ENCODE measurements at regions not wholly inside any gene's neighbourhood (a gene's known extent, or its start where the extent isn't known, plus 50 kb on each side); places are given as distances from the start of the nearest gene placed in this dataset.

DNA sequence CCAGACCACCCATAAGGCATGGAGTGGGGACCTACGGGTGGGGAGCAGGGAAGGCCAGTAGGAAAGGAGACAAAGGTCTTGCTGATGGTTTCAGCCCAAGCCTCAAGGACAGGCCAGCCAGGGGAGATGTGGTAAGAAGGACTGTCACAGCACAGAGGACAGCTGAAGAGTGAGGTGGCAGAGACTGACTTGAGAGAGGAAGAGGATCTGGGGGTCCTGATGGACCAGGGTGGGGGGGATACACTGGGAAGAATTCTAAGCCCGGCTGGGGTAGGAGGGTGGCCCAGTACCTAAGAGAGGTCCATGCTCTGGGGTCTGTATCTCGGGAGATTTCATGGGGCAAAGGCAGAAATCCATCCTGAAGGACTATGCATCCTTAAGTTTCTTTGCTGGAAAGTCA is 66.1 kb upstream of the THY1 start:
- ChIA-PET CTCF (interaction anchor here (1.0 to 7.3 kb wide), 6 partner anchors 8 to 619 kb away, joined by 3 to 40 read pairs (median 6); no protein-coding TSS in a partner anchor), POLR2A (no interaction called here)
- H3K4me3 ChIP-seq (ENCODE audit: low read depth in 2 of 2, low read length in 1 of 2) = no peak overlapping the region
- no peaks in the 10 kb centered on the region for H3F3A ChIP-seq (replicated peaks; ENCODE audit: insufficient read depth)
- no peaks in the 10 kb centered on the region for H3K9me2 ChIP-seq
- H4K20me1 ChIP-seq (ENCODE audit: insufficient read depth) = no peaks in the 10 kb centered on the region
- WGBS (ENCODE audit: low lambda C conversion rate) = 24% methylated on average over 3 of the region's 3 CpGs
- H3K4me1 ChIP-seq (ENCODE audit: control insufficient read depth in 1 of 2, insufficient read depth in 2 of 2, low read depth in 1 of 2, low read length in 1 of 2) = no peaks in the 10 kb centered on the region
- no peaks in the 10 kb centered on the region; the same call in 1 of the 2 replicates for H3K27me3 ChIP-seq (ENCODE audit: insufficient read depth)
- H2AFZ ChIP-seq (ENCODE audit: low read depth) = no peak overlapping the region
- no peak overlapping the region for H3K9ac ChIP-seq
- H3K27ac ChIP-seq (ENCODE audit: low read depth in 2 of 2, low read length in 1 of 2) = no peak overlapping the region
- no peaks in the 10 kb centered on the region for H3K9me3 ChIP-seq
- TF ChIP-seq, protein P1, sequence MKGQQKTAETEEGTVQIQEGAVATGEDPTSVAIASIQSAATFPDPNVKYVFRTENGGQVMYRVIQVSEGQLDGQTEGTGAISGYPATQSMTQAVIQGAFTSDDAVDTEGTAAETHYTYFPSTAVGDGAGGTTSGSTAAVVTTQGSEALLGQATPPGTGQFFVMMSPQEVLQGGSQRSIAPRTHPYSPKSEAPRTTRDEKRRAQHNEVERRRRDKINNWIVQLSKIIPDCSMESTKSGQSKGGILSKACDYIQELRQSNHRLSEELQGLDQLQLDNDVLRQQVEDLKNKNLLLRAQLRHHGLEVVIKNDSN (IDR thresholded peaks at IDR 0.05; ENCODE audit: borderline replicate concordance, low read depth) = no peak
- TF ChIP-seq, protein P2, sequence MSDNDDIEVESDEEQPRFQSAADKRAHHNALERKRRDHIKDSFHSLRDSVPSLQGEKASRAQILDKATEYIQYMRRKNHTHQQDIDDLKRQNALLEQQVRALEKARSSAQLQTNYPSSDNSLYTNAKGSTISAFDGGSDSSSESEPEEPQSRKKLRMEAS (IDR thresholded peaks at IDR 0.05; ENCODE audit: low read depth) = no peak
- TF ChIP-seq, protein P3, sequence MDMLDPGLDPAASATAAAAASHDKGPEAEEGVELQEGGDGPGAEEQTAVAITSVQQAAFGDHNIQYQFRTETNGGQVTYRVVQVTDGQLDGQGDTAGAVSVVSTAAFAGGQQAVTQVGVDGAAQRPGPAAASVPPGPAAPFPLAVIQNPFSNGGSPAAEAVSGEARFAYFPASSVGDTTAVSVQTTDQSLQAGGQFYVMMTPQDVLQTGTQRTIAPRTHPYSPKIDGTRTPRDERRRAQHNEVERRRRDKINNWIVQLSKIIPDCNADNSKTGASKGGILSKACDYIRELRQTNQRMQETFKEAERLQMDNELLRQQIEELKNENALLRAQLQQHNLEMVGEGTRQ (IDR thresholded peaks at IDR 0.05; ENCODE audit: borderline replicate concordance, low read depth, low read length) = no peak
- TF ChIP-seq TEAD4 (IDR thresholded peaks at IDR 0.05; ENCODE audit: borderline replicate concordance, insufficient read depth) = no peak
- TF ChIP-seq FOXM1 (IDR thresholded peaks at IDR 0.05; ENCODE audit: low read depth) = no peak
- TF ChIP-seq, protein P4, sequence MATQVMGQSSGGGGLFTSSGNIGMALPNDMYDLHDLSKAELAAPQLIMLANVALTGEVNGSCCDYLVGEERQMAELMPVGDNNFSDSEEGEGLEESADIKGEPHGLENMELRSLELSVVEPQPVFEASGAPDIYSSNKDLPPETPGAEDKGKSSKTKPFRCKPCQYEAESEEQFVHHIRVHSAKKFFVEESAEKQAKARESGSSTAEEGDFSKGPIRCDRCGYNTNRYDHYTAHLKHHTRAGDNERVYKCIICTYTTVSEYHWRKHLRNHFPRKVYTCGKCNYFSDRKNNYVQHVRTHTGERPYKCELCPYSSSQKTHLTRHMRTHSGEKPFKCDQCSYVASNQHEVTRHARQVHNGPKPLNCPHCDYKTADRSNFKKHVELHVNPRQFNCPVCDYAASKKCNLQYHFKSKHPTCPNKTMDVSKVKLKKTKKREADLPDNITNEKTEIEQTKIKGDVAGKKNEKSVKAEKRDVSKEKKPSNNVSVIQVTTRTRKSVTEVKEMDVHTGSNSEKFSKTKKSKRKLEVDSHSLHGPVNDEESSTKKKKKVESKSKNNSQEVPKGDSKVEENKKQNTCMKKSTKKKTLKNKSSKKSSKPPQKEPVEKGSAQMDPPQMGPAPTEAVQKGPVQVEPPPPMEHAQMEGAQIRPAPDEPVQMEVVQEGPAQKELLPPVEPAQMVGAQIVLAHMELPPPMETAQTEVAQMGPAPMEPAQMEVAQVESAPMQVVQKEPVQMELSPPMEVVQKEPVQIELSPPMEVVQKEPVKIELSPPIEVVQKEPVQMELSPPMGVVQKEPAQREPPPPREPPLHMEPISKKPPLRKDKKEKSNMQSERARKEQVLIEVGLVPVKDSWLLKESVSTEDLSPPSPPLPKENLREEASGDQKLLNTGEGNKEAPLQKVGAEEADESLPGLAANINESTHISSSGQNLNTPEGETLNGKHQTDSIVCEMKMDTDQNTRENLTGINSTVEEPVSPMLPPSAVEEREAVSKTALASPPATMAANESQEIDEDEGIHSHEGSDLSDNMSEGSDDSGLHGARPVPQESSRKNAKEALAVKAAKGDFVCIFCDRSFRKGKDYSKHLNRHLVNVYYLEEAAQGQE (IDR thresholded peaks at IDR 0.05; ENCODE audit: low read depth, low read length) = no peak
- TF ChIP-seq RAD21 (IDR thresholded peaks at IDR 0.05; ENCODE audit: low read length) = no peak
- TF ChIP-seq GATA2 (CRISPR knock-in tag; IDR thresholded peaks at IDR 0.05) = no peak
- TF ChIP-seq, protein P5, sequence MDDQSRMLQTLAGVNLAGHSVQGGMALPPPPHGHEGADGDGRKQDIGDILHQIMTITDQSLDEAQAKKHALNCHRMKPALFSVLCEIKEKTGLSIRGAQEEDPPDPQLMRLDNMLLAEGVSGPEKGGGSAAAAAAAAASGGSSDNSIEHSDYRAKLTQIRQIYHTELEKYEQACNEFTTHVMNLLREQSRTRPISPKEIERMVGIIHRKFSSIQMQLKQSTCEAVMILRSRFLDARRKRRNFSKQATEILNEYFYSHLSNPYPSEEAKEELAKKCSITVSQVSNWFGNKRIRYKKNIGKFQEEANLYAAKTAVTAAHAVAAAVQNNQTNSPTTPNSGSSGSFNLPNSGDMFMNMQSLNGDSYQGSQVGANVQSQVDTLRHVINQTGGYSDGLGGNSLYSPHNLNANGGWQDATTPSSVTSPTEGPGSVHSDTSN (IDR thresholded peaks at IDR 0.05) = no peak
- no peak for TF ChIP-seq JUND (IDR thresholded peaks at IDR 0.05)
- no peak for TF ChIP-seq RXRA (IDR thresholded peaks at IDR 0.05; ENCODE audit: borderline replicate concordance, low read depth)
- H3K36me3 ChIP-seq (replicated peaks in 1 of 2; ENCODE audit: control insufficient read depth in 1 of 2, insufficient read depth in 2 of 2, low read length in 1 of 2) = no peaks in the 10 kb centered on the region
- no peak overlapping the region for H3K4me2 ChIP-seq
- no peak for DNase-seq
- H3K79me2 ChIP-seq (ENCODE audit: insufficient read depth) = no peaks in the 10 kb centered on the region

Data from SK-N-SH (cell line).